Astrocyte of the spinal cord (primary cell): ENCODE measurements at regions not wholly inside any gene's neighbourhood (a gene's known extent, or its start where the extent isn't known, plus 50 kb on each side); places are given as distances from the start of the nearest gene placed in this dataset.
A peak's percentile ranks its signal among the peaks of the same experiment; 100 is the strongest.

ENCODE experiments used
- DNase-seq: peaks from one replicate; pipeline ENCODE4 v3.0.0; 2011; ENCODE audit warnings: low read depth, low spot score
- H3K4me3 ChIP-seq: 2 replicates; pipeline ENCODE4 v1.5.1; 2011; ENCODE audit warnings: low read depth, mild to moderate bottlenecking, low read length, moderate library complexity
- CTCF ChIP-seq: IDR thresholded peaks from 2 replicates; pipeline ENCODE4 v1.5.1; 2012; ENCODE audit warnings: low read depth, mild to moderate bottlenecking, low read length, inconsistent platforms
- in situ Hi-C: cut with HindIII; loops from 2 replicates; pipeline ENCODE4 v1.10.0; 2017; ENCODE audit warnings: low sequenced_read_pairs

GRCh38 chr12:19847294-19848059 is 408.2 kb downstream of the AEBP2 start:
- in situ Hi-C loops, result no loop called here
- peak; percentile 69 for DNase-seq
- H3K4me3 ChIP-seq, result no peak overlapping the region
- no peak for TF ChIP-seq CTCF

- H3K4me3 ChIP-seq, result no peak overlapping the region
- TF ChIP-seq CTCF, result no peak
- in situ Hi-C loops, result no loop called here
- DNase-seq, result no peak
These were observed 409.1 kb downstream of the AEBP2 start for GRCh38 chr12:19848421-19848820.

GRCh38 chr12:19849208-19849607 is 409.9 kb downstream of the AEBP2 start:
- H3K4me3 ChIP-seq, result no peak overlapping the region
- no peak for TF ChIP-seq CTCF
- in situ Hi-C loops, result no loop called here
- DNase-seq, result no peak

GRCh38 chr12:19850346-19851065 is 411.2 kb downstream of the AEBP2 start:
- H3K4me3 ChIP-seq, result no peak overlapping the region
- TF ChIP-seq CTCF, result no peak
- DNase-seq, result peak; percentile 72
- in situ Hi-C loops, result no loop called here

GRCh38 chr12:19852100-19852855 is 413.0 kb downstream of the AEBP2 start:
- no peak for DNase-seq
- TF ChIP-seq CTCF, result no peak
- H3K4me3 ChIP-seq, result no peak overlapping the region
- in situ Hi-C loops, result no loop called here

- in situ Hi-C loops, result no loop called here
- no peak for TF ChIP-seq CTCF
- H3K4me3 ChIP-seq, result no peak overlapping the region
- DNase-seq, result no peak
These were observed 416.6 kb downstream of the AEBP2 start for GRCh38 chr12:19855851-19856250.
